Suprapubic skin (tissue), 4 donors: ENCODE measurements at regions not wholly inside any gene's neighbourhood (a gene's known extent, or its start where the extent isn't known, plus 50 kb on each side); places are given as distances from the start of the nearest gene placed in this dataset.

ENCODE experiments used
- CTCF ChIP-seq, 2 donors: fragments of 200-600 bp in 1 of 2; fragments of 450-650 bp in 1 of 2; sonication (generic) in 1 of 2; IDR thresholded peaks; one replicate each; pipeline ENCODE4 v1.5.1; 2016 to 2019; ENCODE audit warnings: antibody characterized with exemption in 2 of 2, mild to moderate bottlenecking in 1 of 2, moderate library complexity in 1 of 2
- EP300 ChIP-seq: sonication (generic); formaldehyde crosslinking; IDR thresholded peaks from one replicate; pipeline ENCODE4 v1.6.1; 2017; ENCODE audit warnings: antibody characterized with exemption
- POLR2A ChIP-seq, 2 donors: fragments of 450-650 bp; IDR thresholded peaks; one replicate each; pipeline ENCODE4 v1.6.1; 2017; ENCODE audit warnings: antibody characterized with exemption in 2 of 2, mild to moderate bottlenecking in 2 of 2, moderate library complexity in 2 of 2
- POLR2AphosphoS5 ChIP-seq, 3 donors: sonication (generic); formaldehyde crosslinking; IDR thresholded peaks; one replicate each; pipeline ENCODE4 v1.6.1; 2017; ENCODE audit warnings: antibody characterized with exemption in 3 of 3

- TF ChIP-seq POLR2A (IDR thresholded peaks at IDR 0.05) (no peak), CTCF (IDR thresholded peaks at IDR 0.05) (no peak), POLR2AphosphoS5 (IDR thresholded peaks at IDR 0.05) (no peak), EP300 (no peak)
These were observed 158.3 kb downstream of the FAM174A start for GRCh38 chr5:100693481-100693880.
